ENCODE measurements at regions not wholly inside any gene's neighbourhood (a gene's known extent, or its start where the extent isn't known, plus 50 kb on each side); places are given as distances from the start of the nearest gene placed in this dataset.

DNA sequence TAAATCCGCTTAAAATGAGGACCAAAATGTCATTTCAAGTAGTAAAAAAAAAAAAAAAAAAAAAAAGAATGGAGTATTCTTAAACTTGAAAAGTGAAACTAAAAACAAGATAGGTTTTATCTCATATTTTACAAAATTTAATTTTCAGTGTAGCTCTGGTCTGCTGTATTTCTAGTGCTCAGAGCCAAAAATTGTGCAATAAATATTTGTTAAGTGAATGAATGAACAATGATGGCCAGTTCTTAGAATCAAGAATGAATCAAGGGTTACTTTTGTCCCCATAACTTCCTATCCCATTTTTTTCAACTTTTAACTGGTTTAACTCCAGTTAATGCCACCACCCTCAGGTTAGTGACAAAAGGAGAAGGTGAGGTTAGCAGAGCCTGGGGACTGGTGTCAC is 214.4 kb downstream of the ABHD5 start:
- Histone ChIP-seq H3K27me3 (replicated peaks in 1 of 4; ENCODE audit: control extremely low read depth in 1 of 4, control insufficient read depth in 3 of 4, insufficient read depth in 4 of 4, low read length in 3 of 4) (peaks cover 0 to 7% (median 0%) of the 10 kb centered on the region in 4 experiments), H3K4me3 (ENCODE audit: control extremely low read depth in 1 of 5, extremely low read depth in 1 of 5, insufficient read depth in 1 of 5, low read depth in 2 of 5, low read length in 4 of 5) (no peak overlapping the region), H3K36me3 (replicated peaks in 1 of 2; ENCODE audit: control extremely low read depth in 1 of 2, control insufficient read depth in 1 of 2, extremely low read depth in 1 of 2, insufficient read depth in 2 of 2, low read length in 1 of 2) (no peaks in the 10 kb centered on the region), H3K9me3 (ENCODE audit: control extremely low read depth in 1 of 3, control insufficient read depth in 2 of 3, insufficient read depth in 1 of 3, low read length in 2 of 3) (peaks cover 0 to 5% (median 0%) of the 10 kb centered on the region in 3 donors), H3K4me1 (ENCODE audit: control insufficient read depth in 2 of 2, insufficient read depth in 2 of 2, low read length in 2 of 2) (peaks cover 13 to 16% of the 10 kb centered on the region in 2 donors), H3K9ac (ENCODE audit: low read length) (no peak overlapping the region), H3K27ac (ENCODE audit: low read length in 2 of 2) (no peak overlapping the region), H3K4me2 (replicated peaks; ENCODE audit: low read depth, low read length, poor library complexity, severe bottlenecking) (no peak overlapping the region), H4K20me1 (ENCODE audit: control insufficient read depth, insufficient read depth, low read length, poor library complexity, severe bottlenecking) (no peaks in the 10 kb centered on the region), H2AFZ (ENCODE audit: insufficient read depth, low read depth, low read length, poor library complexity, severe bottlenecking) (no peak overlapping the region), H3K79me2 (ENCODE audit: control insufficient read depth, insufficient read depth, low read length) (no peaks in the 10 kb centered on the region)
- POLR2A ChIA-PET: no interaction called here
- no peak for ATAC-seq (ENCODE audit: low read depth)
- WGBS (ENCODE audit: insufficient coverage): no CpG with 5 or more reads among the region's 1 CpG
- no peak for DNase-seq
- Mint-ChIP-seq H3K27ac (no peak overlapping the region), H3K9me3 (ENCODE audit: insufficient read depth) (no peaks in the 10 kb centered on the region), H3K4me1 (peaks cover 14% of the 10 kb centered on the region), H3K27me3 (no peaks in the 10 kb centered on the region), H3K4me3 (no peak overlapping the region)
- CTCF ChIA-PET: interaction anchor here (0.7 kb wide), 1 partner anchor 153 kb away, joined by 3 read pairs; no protein-coding TSS in a partner anchor
- intact Hi-C loops (cut with micrococcal nuclease): no loop called here
- TF ChIP-seq, protein P1, sequence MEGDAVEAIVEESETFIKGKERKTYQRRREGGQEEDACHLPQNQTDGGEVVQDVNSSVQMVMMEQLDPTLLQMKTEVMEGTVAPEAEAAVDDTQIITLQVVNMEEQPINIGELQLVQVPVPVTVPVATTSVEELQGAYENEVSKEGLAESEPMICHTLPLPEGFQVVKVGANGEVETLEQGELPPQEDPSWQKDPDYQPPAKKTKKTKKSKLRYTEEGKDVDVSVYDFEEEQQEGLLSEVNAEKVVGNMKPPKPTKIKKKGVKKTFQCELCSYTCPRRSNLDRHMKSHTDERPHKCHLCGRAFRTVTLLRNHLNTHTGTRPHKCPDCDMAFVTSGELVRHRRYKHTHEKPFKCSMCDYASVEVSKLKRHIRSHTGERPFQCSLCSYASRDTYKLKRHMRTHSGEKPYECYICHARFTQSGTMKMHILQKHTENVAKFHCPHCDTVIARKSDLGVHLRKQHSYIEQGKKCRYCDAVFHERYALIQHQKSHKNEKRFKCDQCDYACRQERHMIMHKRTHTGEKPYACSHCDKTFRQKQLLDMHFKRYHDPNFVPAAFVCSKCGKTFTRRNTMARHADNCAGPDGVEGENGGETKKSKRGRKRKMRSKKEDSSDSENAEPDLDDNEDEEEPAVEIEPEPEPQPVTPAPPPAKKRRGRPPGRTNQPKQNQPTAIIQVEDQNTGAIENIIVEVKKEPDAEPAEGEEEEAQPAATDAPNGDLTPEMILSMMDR (IDR thresholded peaks at IDR 0.05): no peak
- no peak for TF ChIP-seq EZH2 (IDR thresholded peaks at IDR 0.05; ENCODE audit: borderline replicate concordance, insufficient read depth, low read depth, low read length, poor library complexity, severe bottlenecking)

DNA sequence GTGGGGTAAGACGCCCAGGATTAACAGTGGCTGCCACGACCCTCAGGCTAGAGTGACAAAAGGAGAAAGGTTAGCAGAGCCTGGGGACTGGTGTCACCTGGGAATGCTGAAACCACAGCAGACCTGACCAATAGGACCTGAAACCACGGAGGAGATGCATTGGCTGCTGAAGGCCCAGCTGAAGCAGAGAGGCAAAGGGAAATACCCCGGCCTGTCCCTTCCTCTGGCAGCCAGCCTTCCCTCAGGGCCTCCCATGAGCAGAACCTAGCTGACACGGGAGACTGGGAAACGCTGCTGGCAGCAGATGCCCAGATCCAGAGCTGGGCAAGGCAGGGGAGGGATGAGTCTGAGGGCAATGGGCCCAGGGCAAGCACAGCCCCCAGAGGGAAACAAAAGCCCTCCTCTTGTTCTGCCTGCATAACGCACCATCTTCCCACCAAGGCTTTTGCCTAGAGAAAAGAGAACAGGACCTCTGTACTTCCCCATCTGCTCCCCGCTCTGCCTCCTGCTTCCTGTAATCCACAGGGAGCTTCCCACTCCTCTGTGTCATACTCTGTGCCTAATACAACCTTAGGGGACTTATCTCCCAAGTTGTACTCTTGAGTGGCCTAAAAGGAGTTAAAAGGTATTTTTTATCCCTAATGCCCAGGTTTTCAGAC is 216.2 kb downstream of the ABHD5 start:
- Mint-ChIP-seq H3K4me3 (no peak overlapping the region), H3K27me3 (no peaks in the 10 kb centered on the region), H3K9me3 (ENCODE audit: insufficient read depth) (no peaks in the 10 kb centered on the region), H3K4me1 (peaks cover 14% of the 10 kb centered on the region), H3K27ac (no peak overlapping the region)
- CTCF ChIA-PET: interaction anchor here (1.0 to 1.6 kb wide), 3 partner anchors 13 to 28 kb away, joined by 4 to 5 read pairs (median 4); no protein-coding TSS in a partner anchor
- intact Hi-C loops (cut with micrococcal nuclease): no loop called here
- Histone ChIP-seq H4K20me1 (ENCODE audit: control insufficient read depth, insufficient read depth, low read length, poor library complexity, severe bottlenecking) (no peaks in the 10 kb centered on the region), H3K79me2 (ENCODE audit: control insufficient read depth, insufficient read depth, low read length) (no peaks in the 10 kb centered on the region), H3K4me1 (ENCODE audit: control insufficient read depth in 2 of 2, insufficient read depth in 2 of 2, low read length in 2 of 2) (peaks cover 13 to 16% of the 10 kb centered on the region in 2 donors), H3K27me3 (replicated peaks in 1 of 4; ENCODE audit: control extremely low read depth in 1 of 4, control insufficient read depth in 3 of 4, insufficient read depth in 4 of 4, low read length in 3 of 4) (peaks cover 0 to under 1% (median 0%) of the 10 kb centered on the region in 4 experiments), H3K9me3 (ENCODE audit: control extremely low read depth in 1 of 3, control insufficient read depth in 2 of 3, insufficient read depth in 1 of 3, low read length in 2 of 3) (no peaks in the 10 kb centered on the region), H3K4me3 (ENCODE audit: control extremely low read depth in 1 of 5, extremely low read depth in 1 of 5, insufficient read depth in 1 of 5, low read depth in 2 of 5, low read length in 4 of 5) (no peak overlapping the region), H3K4me2 (replicated peaks; ENCODE audit: low read depth, low read length, poor library complexity, severe bottlenecking) (peak overlapping the region; percentile 36), H3K27ac (ENCODE audit: low read length in 2 of 2) (no peak overlapping the region), H3K36me3 (replicated peaks in 1 of 2; ENCODE audit: control extremely low read depth in 1 of 2, control insufficient read depth in 1 of 2, extremely low read depth in 1 of 2, insufficient read depth in 2 of 2, low read length in 1 of 2) (no peaks in the 10 kb centered on the region), H3K9ac (ENCODE audit: low read length) (no peak overlapping the region), H2AFZ (ENCODE audit: insufficient read depth, low read depth, low read length, poor library complexity, severe bottlenecking) (no peak overlapping the region)
- POLR2A ChIA-PET: no interaction called here
- ATAC-seq (ENCODE audit: low read depth) (no peak), DNase-seq (no peak)
- 68% methylated on average over 7 of the region's 8 CpGs for WGBS (ENCODE audit: insufficient coverage)
- TF ChIP-seq, protein P1 (IDR thresholded peaks at IDR 0.05): no peak
- TF ChIP-seq EZH2 (IDR thresholded peaks at IDR 0.05; ENCODE audit: borderline replicate concordance, insufficient read depth, low read depth, low read length, poor library complexity, severe bottlenecking): no peak
